HL-60 (cell line): ENCODE measurements at regions not wholly inside any gene's neighbourhood (a gene's known extent, or its start where the extent isn't known, plus 50 kb on each side); places are given as distances from the start of the nearest gene placed in this dataset.

Experiments used
- CTCF ChIP-seq: IDR thresholded peaks from one replicate; pipeline ENCODE4 v1.5.1; 2011; ENCODE audit warnings: low read length, control low read depth, inconsistent platforms; ENCODE audit not compliant: insufficient read depth
- SPI1 ChIP-seq: IDR thresholded peaks from 2 replicates; pipeline ENCODE4 v1.6.1; 2012; ENCODE audit warnings: low read depth, mild to moderate bottlenecking, borderline replicate concordance

DNA sequence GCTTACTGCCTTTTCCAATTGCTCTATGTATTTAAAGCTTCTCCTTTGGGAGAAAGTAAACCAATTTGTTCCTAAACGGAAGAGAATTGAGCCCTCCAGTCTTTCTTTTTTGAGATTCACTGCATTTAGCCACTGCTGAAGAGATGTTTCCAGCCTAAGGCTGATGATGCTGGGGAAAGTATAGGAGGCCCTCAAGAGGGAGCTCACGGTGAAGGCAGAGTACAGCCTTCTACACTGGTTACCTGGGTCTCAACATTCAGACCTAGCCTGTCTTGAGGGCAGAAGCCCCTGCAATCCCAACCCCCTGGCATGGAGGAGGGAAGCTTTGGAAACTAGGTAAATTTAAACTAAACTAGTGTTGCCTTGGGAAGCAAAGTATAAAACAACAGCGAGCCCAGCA lies 316.7 kb upstream of the TPK1 start:
- no peak for TF ChIP-seq CTCF
- no peak for TF ChIP-seq SPI1
